ENCODE measurements at regions not wholly inside any gene's neighbourhood (a gene's known extent, or its start where the extent isn't known, plus 50 kb on each side); places are given as distances from the start of the nearest gene placed in this dataset.

GRCh38 chr3:160084998-160085397 lies 96.4 kb downstream of the IL12A start:
- no peak for TF ChIP-seq ISL2 (CRISPR knock-in tag; IDR thresholded peaks at IDR 0.05)
- TF ChIP-seq FOXP1 (IDR thresholded peaks at IDR 0.05) = no peak
- no peak for TF ChIP-seq FOXP1 (CRISPR knock-in tag; IDR thresholded peaks at IDR 0.05)
- TF ChIP-seq POLR2A (IDR thresholded peaks at IDR 0.05; ENCODE audit: insufficient read depth in 1 of 2, low read depth in 2 of 2, low read length in 2 of 2) = no peak
